T-helper 17 cell (primary cell): ENCODE measurements at regions not wholly inside any gene's neighbourhood (a gene's known extent, or its start where the extent isn't known, plus 50 kb on each side); places are given as distances from the start of the nearest gene placed in this dataset.

Experiments used
- ATAC-seq: fragments of 150-1000 bp; cut with Tn5 transposase; 2 replicates; pipeline ENCODE4 v1.10.0; 2021; ENCODE audit warnings: mild to moderate bottlenecking, moderate library complexity
- DNase-seq, 3 donors: peaks; one replicate each; pipeline versions ENCODE4 v3.0.0 to v3.0.0-alpha.2; 2020 to 2021
- H3K9me3 ChIP-seq: one replicate; pipeline ENCODE4 v1.7.0; 2013; ENCODE audit warnings: low read length, mild to moderate bottlenecking; ENCODE audit not compliant: control insufficient read depth, poor library complexity, severe bottlenecking
- H3K27ac Mint-ChIP-seq: one replicate; pipeline ENCODE4 v1.8.0; 2022; ENCODE audit warnings: mild to moderate bottlenecking, moderate library complexity, mixed read lengths
- H3K27me3 Mint-ChIP-seq: one replicate; pipeline ENCODE4 v1.8.0; 2022; ENCODE audit warnings: mixed read lengths
- H3K36me3 Mint-ChIP-seq: one replicate; pipeline ENCODE4 v1.8.0; 2022; ENCODE audit warnings: low read depth, mixed read lengths
- H3K4me1 Mint-ChIP-seq: one replicate; pipeline ENCODE4 v1.8.0; 2022; ENCODE audit warnings: mild to moderate bottlenecking, mixed read lengths
- H3K4me3 Mint-ChIP-seq: one replicate; pipeline ENCODE4 v1.8.0; 2022; ENCODE audit warnings: mild to moderate bottlenecking, moderate library complexity, mixed read lengths

DNA sequence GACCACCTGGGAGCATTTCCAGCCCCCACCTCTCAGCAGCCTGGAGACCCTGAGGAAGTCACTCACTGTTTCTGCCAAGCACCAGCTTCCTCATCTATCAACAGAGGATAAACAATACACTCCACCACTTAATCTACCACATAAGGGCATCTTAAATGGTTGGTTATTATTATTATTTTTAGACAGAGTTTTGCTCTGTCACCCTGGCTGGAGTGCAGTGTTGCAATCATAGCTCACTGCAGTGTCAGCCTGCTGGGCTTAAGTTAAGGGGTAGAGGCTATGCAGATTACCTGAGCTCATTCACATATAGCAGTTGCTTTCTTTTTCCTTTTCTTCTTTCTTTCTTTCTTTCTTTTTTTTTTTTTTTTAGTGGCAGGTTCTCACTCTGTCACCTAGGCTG is 59.5 kb upstream of the ELN start:
- DNase-seq = no peak
- ATAC-seq = no peak
- no peak overlapping the region for H3K27ac Mint-ChIP-seq
- H3K36me3 Mint-ChIP-seq = no peaks in the 10 kb centered on the region
- H3K9me3 ChIP-seq = no peaks in the 10 kb centered on the region
- H3K27me3 Mint-ChIP-seq = peaks cover 9% of the 10 kb centered on the region
- peaks cover 2% of the 10 kb centered on the region for H3K4me1 Mint-ChIP-seq
- no peak overlapping the region for H3K4me3 Mint-ChIP-seq

DNA sequence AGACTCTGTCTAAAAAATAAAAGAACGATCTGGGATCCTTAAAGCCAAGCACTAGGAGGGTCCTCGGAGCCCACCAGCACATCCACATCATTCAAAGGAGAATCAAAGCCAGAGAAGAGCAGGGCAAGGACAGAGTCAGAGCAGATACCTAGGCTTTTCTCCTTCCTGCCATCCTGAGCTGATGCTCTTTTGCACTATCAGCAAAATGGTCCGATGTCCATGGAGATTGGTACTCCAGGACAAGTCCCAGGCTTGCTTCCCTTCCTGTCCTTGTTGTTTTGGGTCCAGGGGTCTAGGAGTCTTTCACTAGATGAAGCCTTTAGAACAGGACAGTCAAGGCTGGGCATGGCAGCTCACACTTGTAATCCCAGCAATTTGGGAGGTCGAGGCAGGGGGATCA is 58.0 kb upstream of the ELN start:
- H3K9me3 ChIP-seq = no peaks in the 10 kb centered on the region
- no peak for DNase-seq
- Mint-ChIP-seq H3K27me3 (peaks cover 16% of the 10 kb centered on the region), H3K4me1 (peaks cover 2% of the 10 kb centered on the region), H3K36me3 (no peaks in the 10 kb centered on the region), H3K27ac (no peak overlapping the region), H3K4me3 (no peak overlapping the region)
- ATAC-seq = no peak

DNA sequence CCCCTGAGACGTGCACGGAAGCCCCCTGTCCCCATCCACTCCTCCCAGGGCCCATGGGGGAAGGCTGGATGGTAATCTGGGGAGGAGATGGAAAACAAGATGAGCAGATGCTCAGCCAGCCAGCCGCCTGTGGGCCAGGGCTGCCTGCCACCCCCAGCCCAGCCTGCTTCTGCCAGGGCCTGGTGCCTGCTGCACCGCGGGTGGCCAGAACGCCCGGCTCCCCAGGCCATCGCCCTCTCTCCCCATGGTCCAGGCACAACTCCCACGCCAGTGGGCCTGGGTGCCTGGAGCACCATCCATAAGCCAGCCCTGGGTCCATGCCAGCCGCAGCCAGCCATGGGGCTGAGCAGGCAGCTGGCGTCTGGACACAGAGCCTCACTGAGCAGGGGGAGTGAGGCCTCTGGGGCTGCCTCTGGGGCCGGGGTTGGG is 57.2 kb upstream of the ELN start:
- Mint-ChIP-seq H3K4me1 (peaks cover 2% of the 10 kb centered on the region), H3K27ac (no peak overlapping the region), H3K4me3 (no peak overlapping the region), H3K27me3 (peaks cover 24% of the 10 kb centered on the region), H3K36me3 (no peaks in the 10 kb centered on the region)
- no peaks in the 10 kb centered on the region for H3K9me3 ChIP-seq
- no peak for DNase-seq
- no peak for ATAC-seq

DNA sequence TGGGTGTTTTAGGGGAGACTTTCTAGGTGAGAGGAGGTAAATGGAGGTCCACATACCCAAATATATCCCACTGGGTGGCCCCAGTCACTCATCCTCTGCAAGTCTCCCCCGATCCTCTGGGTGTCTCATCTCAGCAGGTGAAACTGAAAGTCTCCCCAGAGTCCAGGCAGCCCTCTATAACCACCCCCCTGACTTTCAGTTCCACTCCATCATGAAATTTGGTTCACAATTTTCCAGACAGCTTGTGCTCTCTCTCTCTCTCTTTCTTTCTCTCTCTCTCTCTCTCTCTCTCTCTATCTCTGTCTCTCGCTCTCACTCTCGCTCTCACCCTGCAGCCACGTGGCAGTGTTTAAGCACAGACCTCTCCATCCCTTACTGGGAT is 56.7 kb upstream of the ELN start:
- ATAC-seq (no peak), DNase-seq (no peak)
- H3K9me3 ChIP-seq = no peaks in the 10 kb centered on the region
- Mint-ChIP-seq H3K36me3 (no peaks in the 10 kb centered on the region), H3K27ac (peak overlapping the region; percentile 63), H3K4me3 (no peak overlapping the region), H3K4me1 (peaks cover 2% of the 10 kb centered on the region), H3K27me3 (peaks cover 24% of the 10 kb centered on the region)

DNA sequence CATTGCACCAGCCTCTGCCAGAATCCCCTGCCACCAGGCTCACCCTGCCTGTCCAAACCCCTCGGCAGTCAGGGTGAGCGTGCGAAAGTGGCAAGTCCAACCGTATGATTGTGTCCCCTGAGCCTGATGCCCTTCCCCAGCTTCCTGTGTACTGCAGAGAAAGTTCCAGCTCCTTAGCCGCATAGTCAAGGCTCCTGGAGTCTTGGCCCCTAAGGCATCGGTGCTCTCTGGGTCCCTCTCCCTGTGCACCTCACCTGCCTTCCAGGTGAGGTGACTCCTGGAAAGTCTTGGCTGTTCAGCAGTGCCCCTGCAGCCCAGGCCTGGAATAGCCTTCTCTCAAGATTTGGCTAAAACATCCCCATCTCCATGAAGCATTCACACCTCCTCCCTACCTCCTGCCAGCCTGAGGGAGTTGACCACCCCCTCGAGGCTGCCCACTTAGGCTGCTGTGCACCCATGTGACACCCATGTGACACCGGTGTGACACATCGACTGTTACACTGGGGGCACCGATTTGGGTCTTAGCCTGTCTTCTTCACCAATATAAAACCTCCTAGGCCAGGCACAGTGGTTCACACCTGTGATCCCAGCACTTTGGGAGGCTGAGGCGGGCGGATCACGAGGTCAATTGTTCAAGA is 56.1 kb upstream of the ELN start:
- no peak overlapping the region for H3K4me3 Mint-ChIP-seq
- H3K27me3 Mint-ChIP-seq = peaks cover 24% of the 10 kb centered on the region
- no peaks in the 10 kb centered on the region for H3K36me3 Mint-ChIP-seq
- H3K4me1 Mint-ChIP-seq = peaks cover 2% of the 10 kb centered on the region
- peak overlapping the region; percentile 63 for H3K27ac Mint-ChIP-seq
- no peak for DNase-seq
- H3K9me3 ChIP-seq = no peaks in the 10 kb centered on the region
- ATAC-seq = no peak

- Mint-ChIP-seq H3K27me3 (peaks cover 24% of the 10 kb centered on the region), H3K4me3 (no peak overlapping the region), H3K36me3 (no peaks in the 10 kb centered on the region), H3K4me1 (peaks cover 2% of the 10 kb centered on the region), H3K27ac (no peak overlapping the region)
- ATAC-seq (no peak), DNase-seq (no peak)
- H3K9me3 ChIP-seq = no peaks in the 10 kb centered on the region
Observed at GRCh38 chr7:73972614-73973013, 55.4 kb upstream of the ELN start.

DNA sequence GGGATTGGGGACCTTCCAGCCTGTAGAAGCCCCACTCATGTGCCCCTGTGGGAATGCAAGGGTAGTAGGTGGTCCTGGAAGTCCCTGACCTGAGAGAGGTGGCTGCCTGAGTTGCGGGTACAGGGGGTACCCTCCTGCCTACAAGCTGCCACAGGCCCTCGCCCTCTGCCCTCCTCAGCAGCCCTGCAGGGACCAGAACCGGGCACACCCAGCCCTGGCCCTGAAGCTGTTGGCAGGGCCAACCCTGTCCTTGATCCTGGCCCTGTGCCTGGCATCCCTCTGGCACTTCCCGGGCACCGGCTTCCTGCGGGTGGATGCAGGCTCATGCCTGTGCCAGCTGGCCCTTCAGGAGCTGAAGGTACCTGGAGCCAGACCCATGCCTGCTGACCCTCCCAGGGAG is 54.9 kb upstream of the ELN start:
- Mint-ChIP-seq H3K4me3 (no peak overlapping the region), H3K36me3 (no peaks in the 10 kb centered on the region), H3K27ac (no peak overlapping the region), H3K27me3 (peaks cover 24% of the 10 kb centered on the region), H3K4me1 (peaks cover 2% of the 10 kb centered on the region)
- no peaks in the 10 kb centered on the region for H3K9me3 ChIP-seq
- DNase-seq (no peak), ATAC-seq (no peak)

DNA sequence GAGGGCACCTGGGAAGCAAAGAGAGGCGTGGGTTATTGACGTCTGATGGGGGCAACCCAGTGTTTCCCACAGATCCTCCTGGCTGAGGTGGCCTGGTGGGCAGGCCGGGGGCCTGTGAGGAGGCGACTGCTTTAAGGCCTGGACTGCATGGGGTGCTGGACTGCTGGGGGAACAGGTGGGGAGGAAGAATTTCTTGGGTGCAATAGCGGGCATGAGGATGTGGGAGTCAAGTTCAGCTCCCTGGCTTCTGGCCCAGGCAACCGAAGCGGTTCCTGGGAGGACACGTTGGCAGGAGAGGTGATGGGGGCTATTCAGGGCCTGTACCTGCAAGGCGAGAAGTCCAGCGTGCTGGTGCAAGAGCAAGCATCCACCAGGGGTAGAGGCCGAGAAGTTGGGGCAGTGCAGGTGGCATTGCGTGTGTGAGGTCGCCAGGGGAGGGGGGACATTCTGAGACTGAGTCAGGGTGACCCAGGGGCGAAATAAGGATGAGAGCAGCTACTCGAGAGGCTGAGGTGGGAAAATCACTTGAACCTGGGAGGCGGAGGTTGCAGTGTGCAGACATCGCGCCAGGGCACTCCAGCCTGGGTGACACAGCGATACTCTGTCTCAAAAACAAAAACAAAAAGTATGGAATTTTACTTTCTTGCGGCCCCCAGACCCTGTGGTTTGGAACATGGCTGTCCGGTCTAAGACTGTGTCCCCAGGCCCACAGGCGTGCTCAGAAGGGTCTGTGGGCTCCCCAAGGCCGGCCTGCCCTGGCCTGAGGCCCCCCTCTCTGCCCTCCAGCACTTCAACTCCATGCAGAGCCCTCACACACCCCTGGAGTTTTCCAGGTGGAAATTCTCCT is 53.6 kb upstream of the ELN start:
- ATAC-seq (no peak), DNase-seq (no peak)
- no peak overlapping the region for H3K4me3 Mint-ChIP-seq
- H3K4me1 Mint-ChIP-seq = peaks cover 2% of the 10 kb centered on the region
- H3K36me3 Mint-ChIP-seq = no peaks in the 10 kb centered on the region
- no peaks in the 10 kb centered on the region for H3K9me3 ChIP-seq
- H3K27me3 Mint-ChIP-seq = peaks cover 30% of the 10 kb centered on the region
- no peak overlapping the region for H3K27ac Mint-ChIP-seq

DNA sequence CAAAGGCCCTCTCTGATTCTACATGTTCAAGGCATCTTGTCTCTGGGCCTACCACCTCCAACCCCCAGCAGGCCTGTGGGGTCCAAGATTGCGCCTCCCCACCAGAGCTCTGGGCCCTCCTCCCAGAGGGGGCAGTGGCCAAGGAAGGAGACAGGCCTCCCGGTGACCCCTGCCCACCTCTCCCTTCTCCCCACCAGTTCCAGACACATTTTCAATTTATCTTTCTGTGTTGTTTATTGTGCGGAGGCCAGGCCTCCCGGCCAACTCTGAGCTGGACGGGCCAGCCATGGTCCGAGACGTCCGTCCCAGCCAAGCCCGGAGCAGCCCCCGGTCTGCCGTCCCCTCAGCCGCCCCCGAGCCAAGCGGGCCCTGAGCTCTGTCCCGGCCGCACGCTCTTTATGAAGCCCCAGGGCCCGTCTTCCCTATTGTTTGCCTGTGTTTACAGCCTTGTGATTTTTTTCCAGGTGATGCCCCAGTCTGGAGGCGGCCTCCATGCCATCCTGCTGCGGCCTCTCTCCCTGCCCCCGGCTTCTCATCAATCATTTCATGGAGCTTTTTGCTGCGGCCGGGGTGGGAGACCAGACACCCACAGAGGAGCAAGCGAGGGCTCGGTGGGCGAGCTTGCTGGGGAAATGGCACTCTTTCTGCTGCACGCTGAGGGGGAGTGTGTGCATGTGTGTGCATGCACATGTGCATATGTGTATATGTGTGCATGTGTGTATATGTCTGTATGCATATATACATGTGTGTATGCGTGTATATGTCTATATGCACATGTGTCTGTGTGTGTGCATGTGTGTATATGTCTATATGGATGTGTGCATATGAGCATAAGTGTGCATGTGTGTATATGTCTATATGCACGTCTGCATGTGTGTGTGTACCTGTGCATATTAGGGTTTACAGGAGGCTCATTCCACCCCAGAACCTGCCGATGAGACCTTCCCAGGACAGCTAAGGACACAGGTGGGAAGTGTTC is 52.7 kb upstream of the ELN start:
- DNase-seq (no peak), ATAC-seq (no peak)
- H3K27ac Mint-ChIP-seq = peak overlapping the region; percentile 21
- no peak overlapping the region for H3K4me3 Mint-ChIP-seq
- H3K9me3 ChIP-seq = no peaks in the 10 kb centered on the region
- peaks cover 35% of the 10 kb centered on the region for H3K27me3 Mint-ChIP-seq
- peaks cover 2% of the 10 kb centered on the region for H3K4me1 Mint-ChIP-seq
- H3K36me3 Mint-ChIP-seq = no peaks in the 10 kb centered on the region

DNA sequence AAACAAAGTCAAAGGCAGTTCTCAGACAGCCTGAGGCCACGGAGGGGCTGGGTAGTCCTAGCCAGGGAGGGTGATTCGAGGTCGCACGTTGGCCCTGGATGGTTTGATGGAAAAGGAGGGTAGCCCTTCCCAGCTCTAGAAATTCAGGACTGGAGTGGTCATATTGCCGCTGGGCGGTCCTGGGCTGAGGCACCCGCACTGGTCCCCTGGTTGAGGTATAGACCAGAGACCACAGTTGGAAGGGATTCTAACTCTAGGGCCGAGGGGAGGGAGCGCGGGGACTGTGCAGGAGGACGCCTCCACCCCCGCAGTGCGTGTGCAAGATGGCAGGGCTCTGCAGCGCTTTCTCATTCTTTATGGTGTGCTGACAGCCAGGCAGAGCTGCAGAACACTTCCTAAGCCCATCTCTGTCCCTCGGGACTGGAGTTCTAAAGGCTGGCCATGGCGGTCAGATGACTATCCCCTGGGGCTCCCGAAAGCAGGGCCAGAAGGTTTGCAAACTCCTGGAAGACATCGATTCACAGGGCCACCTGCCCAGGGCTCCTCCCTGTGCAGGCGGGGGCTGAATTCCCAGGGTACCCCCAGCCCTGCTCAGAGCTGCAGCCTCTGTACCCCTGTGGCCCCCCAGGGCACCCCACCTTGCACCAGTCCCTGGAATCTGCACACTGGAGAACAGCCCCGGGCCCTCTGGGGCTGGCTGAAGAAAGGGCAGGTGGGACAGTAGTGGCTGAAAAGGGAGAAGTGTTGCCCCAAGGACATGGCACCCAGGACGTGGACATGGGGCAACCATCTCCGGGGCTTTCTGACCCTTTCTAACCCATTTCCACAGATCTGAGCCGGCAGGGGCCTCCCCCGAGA is 51.0 kb upstream of the ELN start:
- Mint-ChIP-seq H3K36me3 (no peaks in the 10 kb centered on the region), H3K4me1 (peaks cover under 1% of the 10 kb centered on the region), H3K27ac (no peak overlapping the region), H3K27me3 (peaks cover 42% of the 10 kb centered on the region), H3K4me3 (no peak overlapping the region)
- no peaks in the 10 kb centered on the region for H3K9me3 ChIP-seq
- DNase-seq = no peak
- no peak for ATAC-seq

GRCh38 chr7:73977619-73978618 is 50.1 kb upstream of the ELN start:
- Mint-ChIP-seq H3K4me1 (no peaks in the 10 kb centered on the region), H3K27me3 (peaks cover 43% of the 10 kb centered on the region), H3K4me3 (no peak overlapping the region), H3K27ac (no peak overlapping the region), H3K36me3 (no peaks in the 10 kb centered on the region)
- ATAC-seq = no peak
- no peak for DNase-seq
- no peaks in the 10 kb centered on the region for H3K9me3 ChIP-seq
